ENCODE measurements at regions not wholly inside any gene's neighbourhood (a gene's known extent, or its start where the extent isn't known, plus 50 kb on each side); places are given as distances from the start of the nearest gene placed in this dataset.

GRCh38 chr12:113524495-113524894, 52.8 kb upstream of the LHX5 start:
- no peaks in the 10 kb centered on the region for H3K9me2 ChIP-seq (replicated peaks; ENCODE audit: insufficient read depth, low read length)
- H2AFZ ChIP-seq (ENCODE audit: low read depth, low read length, severe bottlenecking) = no peak overlapping the region
- H3K9ac ChIP-seq (ENCODE audit: low read length) = no peak overlapping the region
- H3K79me2 ChIP-seq (ENCODE audit: insufficient read depth, low read length) = no peaks in the 10 kb centered on the region
- H3K36me3 ChIP-seq (ENCODE audit: low read length) = no peaks in the 10 kb centered on the region
- H4K20me1 ChIP-seq (ENCODE audit: low read depth, low read length) = no peaks in the 10 kb centered on the region
- no peaks in the 10 kb centered on the region for H3F3A ChIP-seq (ENCODE audit: insufficient read depth)
- H3K4me3 ChIP-seq (ENCODE audit: insufficient read depth, low read length, poor library complexity, severe bottlenecking) = no peak overlapping the region
- H3K4me2 ChIP-seq (ENCODE audit: low read depth, low read length, poor library complexity, severe bottlenecking) = no peak overlapping the region
- no peaks in the 10 kb centered on the region for H3K9me3 ChIP-seq (ENCODE audit: insufficient read depth, low read length)
- TF ChIP-seq CTCF (IDR thresholded peaks at IDR 0.05; ENCODE audit: insufficient read depth, low read length, poor library complexity, severe bottlenecking) (no peak), EZH2phosphoT487 (conservative IDR thresholded peaks at IDR 0.05; ENCODE audit: low read length) (no peak)
- no peak overlapping the region for H3K27ac ChIP-seq (ENCODE audit: low read depth, low read length)
- no peaks in the 10 kb centered on the region for H3K27me3 ChIP-seq (ENCODE audit: low read length)

- Histone ChIP-seq H3K4me2 (ENCODE audit: low read depth, low read length, poor library complexity, severe bottlenecking) (no peak overlapping the region), H3K9ac (ENCODE audit: low read length) (no peak overlapping the region), H3K4me3 (ENCODE audit: insufficient read depth, low read length, poor library complexity, severe bottlenecking) (no peak overlapping the region), H3K9me3 (ENCODE audit: insufficient read depth, low read length) (no peaks in the 10 kb centered on the region), H3K27ac (ENCODE audit: low read depth, low read length) (no peak overlapping the region), H3K9me2 (replicated peaks; ENCODE audit: insufficient read depth, low read length) (no peaks in the 10 kb centered on the region), H3K27me3 (ENCODE audit: low read length) (no peaks in the 10 kb centered on the region), H3K36me3 (ENCODE audit: low read length) (no peaks in the 10 kb centered on the region), H3F3A (ENCODE audit: insufficient read depth) (no peaks in the 10 kb centered on the region), H3K79me2 (ENCODE audit: insufficient read depth, low read length) (no peaks in the 10 kb centered on the region), H2AFZ (ENCODE audit: low read depth, low read length, severe bottlenecking) (no peak overlapping the region), H4K20me1 (ENCODE audit: low read depth, low read length) (no peaks in the 10 kb centered on the region)
- TF ChIP-seq CTCF (IDR thresholded peaks at IDR 0.05; ENCODE audit: insufficient read depth, low read length, poor library complexity, severe bottlenecking) = no peak
- no peak for TF ChIP-seq EZH2phosphoT487 (conservative IDR thresholded peaks at IDR 0.05; ENCODE audit: low read length)
Measured at GRCh38 chr12:113521708-113522107, 50.0 kb upstream of the LHX5 start.

All from SU-DHL-6 (cell line).